ENCODE measurements at regions not wholly inside any gene's neighbourhood (a gene's known extent, or its start where the extent isn't known, plus 50 kb on each side); places are given as distances from the start of the nearest gene placed in this dataset.
"Not testable (repeated sequence)": the region's sequence is repeated elsewhere in the genome, so short reads cannot be mapped to it uniquely, and the experiment has no call there.

DNA sequence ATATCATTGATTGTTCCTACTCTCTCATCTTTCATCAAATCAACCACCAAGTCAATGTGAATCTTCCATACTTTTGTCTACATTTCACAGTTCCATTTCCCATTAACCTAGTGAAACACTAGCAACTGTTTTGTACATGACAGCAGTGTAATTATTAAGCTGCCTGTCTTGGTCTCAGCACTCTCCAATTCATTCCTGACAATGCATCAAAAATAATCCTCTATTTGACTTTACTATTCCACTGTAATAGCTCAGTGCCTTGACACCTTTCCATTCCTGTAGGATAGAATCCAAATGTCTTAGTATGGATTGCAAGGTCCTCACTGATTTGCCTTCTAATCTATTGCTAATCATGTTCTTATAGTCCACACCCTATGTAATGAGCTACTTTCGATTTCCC lies 2405.8 kb downstream of the PCDH7 start:
- TF ChIP-seq, protein P1, sequence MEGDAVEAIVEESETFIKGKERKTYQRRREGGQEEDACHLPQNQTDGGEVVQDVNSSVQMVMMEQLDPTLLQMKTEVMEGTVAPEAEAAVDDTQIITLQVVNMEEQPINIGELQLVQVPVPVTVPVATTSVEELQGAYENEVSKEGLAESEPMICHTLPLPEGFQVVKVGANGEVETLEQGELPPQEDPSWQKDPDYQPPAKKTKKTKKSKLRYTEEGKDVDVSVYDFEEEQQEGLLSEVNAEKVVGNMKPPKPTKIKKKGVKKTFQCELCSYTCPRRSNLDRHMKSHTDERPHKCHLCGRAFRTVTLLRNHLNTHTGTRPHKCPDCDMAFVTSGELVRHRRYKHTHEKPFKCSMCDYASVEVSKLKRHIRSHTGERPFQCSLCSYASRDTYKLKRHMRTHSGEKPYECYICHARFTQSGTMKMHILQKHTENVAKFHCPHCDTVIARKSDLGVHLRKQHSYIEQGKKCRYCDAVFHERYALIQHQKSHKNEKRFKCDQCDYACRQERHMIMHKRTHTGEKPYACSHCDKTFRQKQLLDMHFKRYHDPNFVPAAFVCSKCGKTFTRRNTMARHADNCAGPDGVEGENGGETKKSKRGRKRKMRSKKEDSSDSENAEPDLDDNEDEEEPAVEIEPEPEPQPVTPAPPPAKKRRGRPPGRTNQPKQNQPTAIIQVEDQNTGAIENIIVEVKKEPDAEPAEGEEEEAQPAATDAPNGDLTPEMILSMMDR (conservative IDR thresholded peaks at IDR 0.05; ENCODE audit: low read depth, low read length) = no peak
- DNase-seq (ENCODE audit: low read depth) = no peak
- H3K4me3 ChIP-seq (ENCODE audit: low read depth, low read length) = no peak overlapping the region

DNA sequence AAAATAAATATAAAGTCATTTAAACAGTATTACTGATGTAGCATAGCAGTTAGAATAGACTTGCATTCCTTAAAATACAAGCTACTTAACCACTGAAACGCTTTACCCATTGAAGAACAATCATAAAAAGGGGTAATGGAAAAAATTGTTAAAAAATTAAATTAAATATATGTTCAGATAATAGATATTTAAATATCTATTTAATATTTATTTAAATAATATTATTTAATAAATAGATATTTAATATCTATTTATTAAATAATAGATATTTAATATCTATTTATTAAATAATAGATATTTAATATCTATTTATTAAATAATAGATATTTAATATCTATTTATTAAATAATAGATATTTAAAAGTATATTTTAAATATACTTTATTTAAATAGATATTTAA lies 2410.5 kb downstream of the PCDH7 start:
- DNase-seq (ENCODE audit: low read depth); H3K4me3 ChIP-seq (ENCODE audit: low read depth, low read length): not testable (repeated sequence)

DNA sequence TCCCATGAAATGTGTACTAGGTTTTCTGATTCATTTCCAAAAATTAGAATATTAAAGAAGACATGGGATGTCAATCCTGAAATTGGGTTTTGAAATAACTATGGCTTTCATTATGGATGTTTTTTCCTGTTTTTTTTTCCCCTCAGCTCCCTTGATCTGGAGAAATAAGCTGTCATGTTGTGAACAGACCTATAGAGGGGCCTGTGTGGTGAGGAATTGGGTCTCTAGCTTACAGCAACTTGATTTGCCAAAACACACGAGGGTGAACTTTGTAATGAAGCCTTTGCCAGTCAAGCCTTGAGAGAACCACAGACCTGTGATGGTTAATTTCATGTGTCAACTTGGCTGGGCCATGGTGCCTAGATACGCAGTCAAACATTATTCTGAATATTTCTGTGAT lies 2413.6 kb downstream of the PCDH7 start:
- no peak for DNase-seq (ENCODE audit: low read depth)

DNA sequence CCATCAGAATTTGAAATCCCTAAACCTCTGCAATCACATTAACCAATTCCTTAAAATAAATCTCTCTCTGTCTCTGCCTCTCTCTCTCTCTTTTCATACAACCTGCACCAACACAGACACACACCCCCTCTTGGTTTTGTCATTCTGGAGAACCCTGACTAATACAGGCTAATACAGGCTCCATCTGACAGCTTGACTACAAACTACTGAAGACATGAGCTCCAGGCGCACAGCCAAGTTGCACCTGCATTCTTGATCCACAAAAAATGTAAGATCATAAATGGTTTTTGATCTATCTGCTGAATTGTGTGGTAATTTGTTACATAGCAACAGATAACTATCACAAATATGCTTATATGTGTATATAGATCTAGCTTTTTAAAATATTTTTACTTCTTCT lies 2414.2 kb downstream of the PCDH7 start:
- DNase-seq (ENCODE audit: low read depth) = no peak
- H3K4me3 ChIP-seq (ENCODE audit: low read depth, low read length) = no peak overlapping the region
- TF ChIP-seq, protein P1 (conservative IDR thresholded peaks at IDR 0.05; ENCODE audit: low read depth, low read length) = no peak

More for the DNA sequence above, 2413.6 kb downstream of the PCDH7 start:
- H3K4me3 ChIP-seq (ENCODE audit: low read depth, low read length) = no peak overlapping the region
- TF ChIP-seq, protein P1 (conservative IDR thresholded peaks at IDR 0.05; ENCODE audit: low read depth, low read length) = no peak

DNA sequence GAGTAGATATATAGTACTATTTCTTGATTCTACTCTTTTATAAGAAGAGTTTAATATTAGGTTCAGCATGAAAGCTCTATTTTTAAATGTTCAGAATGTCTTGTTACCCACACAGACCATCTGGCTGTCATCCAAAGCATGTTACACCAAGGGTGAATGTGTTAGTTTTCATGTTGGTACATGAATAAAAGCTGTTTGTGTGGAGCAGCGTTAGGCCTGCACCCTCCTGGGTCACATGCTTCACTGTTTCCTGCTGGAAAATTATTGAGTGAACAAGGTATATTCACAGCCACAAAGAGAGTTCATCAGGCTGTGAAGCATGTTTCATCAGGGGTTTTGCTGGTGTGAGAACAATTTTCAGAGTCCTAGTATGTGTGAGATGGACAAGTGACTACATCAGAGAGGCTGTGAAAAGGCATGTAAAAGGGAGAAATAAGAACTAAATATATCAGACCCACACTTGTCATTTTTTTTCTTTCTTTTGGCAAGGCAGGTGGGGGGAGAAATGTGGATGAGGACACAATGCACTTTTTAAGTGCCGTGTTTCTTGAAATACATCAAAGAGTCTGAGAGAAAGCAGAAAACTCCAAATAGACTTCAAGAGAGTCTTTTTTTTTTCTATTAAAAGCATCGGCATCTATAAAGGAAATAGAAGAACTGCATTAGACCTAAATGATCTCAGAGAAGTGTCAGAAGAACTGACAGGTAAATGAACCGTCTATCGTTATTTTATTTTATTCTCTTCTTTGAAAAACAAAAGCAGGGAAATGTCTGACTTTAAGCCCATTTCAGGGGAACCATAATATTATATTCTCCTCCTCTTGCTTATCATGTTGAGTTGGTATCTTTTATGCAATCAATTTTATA lies 2429.7 kb downstream of the PCDH7 start:
- TF ChIP-seq, protein P1 (conservative IDR thresholded peaks at IDR 0.05; ENCODE audit: low read depth, low read length) = no peak
- no peak for DNase-seq (ENCODE audit: low read depth)
- no peak overlapping the region for H3K4me3 ChIP-seq (ENCODE audit: low read depth, low read length)

DNA sequence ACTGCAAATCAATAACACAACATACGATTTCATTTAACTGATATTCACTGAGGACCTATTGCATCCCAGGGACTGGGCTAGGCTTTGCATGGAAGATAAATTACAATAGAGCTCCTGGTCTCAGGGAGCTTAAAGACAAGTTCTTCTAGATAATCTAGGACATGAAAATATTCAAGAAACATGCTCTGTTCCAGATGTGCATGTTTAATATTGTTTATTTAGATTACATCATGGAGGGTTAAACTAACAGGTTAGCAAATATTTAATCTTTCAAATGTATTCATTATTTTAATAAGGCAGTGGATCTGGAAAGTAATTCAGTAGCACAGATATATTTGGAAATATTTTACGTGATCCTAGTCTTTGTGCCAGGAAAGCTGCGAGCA lies 2430.3 kb downstream of the PCDH7 start:
- no peak for DNase-seq (ENCODE audit: low read depth)
- no peak overlapping the region for H3K4me3 ChIP-seq (ENCODE audit: low read depth, low read length)
- TF ChIP-seq, protein P1 (conservative IDR thresholded peaks at IDR 0.05; ENCODE audit: low read depth, low read length) = no peak

DNA sequence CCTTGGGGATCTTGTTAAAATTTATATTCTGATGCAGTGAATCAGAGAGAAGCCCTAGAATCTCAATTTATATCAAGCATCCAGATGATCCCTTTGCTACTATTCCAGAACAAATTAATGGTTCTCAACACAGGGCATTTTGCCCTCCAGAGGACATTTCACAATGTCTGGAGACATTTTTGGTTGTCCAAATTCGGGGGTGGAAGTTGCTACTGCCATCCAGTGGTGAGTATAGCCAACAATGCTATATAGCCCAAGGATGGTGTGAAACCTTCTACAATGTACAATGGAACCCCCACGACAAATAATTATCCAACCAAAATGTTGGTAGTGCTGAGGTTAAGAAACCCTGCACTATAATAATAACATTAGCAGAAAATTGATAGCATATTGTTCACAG lies 2440.0 kb downstream of the PCDH7 start:
- TF ChIP-seq, protein P1 (conservative IDR thresholded peaks at IDR 0.05; ENCODE audit: low read depth, low read length) = peak; percentile 64
- no peak overlapping the region for H3K4me3 ChIP-seq (ENCODE audit: low read depth, low read length)
- no peak for DNase-seq (ENCODE audit: low read depth)
